IMR-90 (cell line): ENCODE measurements at regions not wholly inside any gene's neighbourhood (a gene's known extent, or its start where the extent isn't known, plus 50 kb on each side); places are given as distances from the start of the nearest gene placed in this dataset.

ENCODE experiments used
- ATAC-seq: fragments of 200-7000 bp; cut with Tn5 transposase; 2 replicates; pipeline ENCODE4 v1.9.1; 2020; ENCODE audit warnings: low read depth, mild to moderate bottlenecking, moderate library complexity
- BruUV-seq: library from RNA; stranded (reverse); fragments of 400-500 nt; replicated peaks from 2 replicates; lab custom pipeline; 2021; lab: Mats Ljungman, UMichigan
- CTCF ChIA-PET: fragments of 300-600 bp; formaldehyde crosslinking; extraction: SDS; loops from one replicate; lab custom pipeline; 2021; ENCODE audit warnings: antibody characterized with exemption; lab: Yijun Ruan, JAX
- POLR2A ChIA-PET: fragments of 300-600 bp; sonication (Branson Sonifier 250); formaldehyde crosslinking; loops from one replicate; lab custom pipeline; 2022; ENCODE audit warnings: antibody characterized with exemption; ENCODE audit not compliant: unreplicated experiment; lab: Charles Lee
- DNase-seq: peaks from one replicate; pipeline ENCODE4 v3.0.0; 2013
- H2AFZ ChIP-seq: replicated peaks from 2 replicates; pipeline ENCODE3; 2013; ENCODE audit warnings: low read length, mild to moderate bottlenecking; ENCODE audit not compliant: poor library complexity
- H2AK5ac ChIP-seq: 2 replicates; pipeline ENCODE4 v1.6.1; 2013; ENCODE audit warnings: low read depth, low read length, inconsistent platforms
- H2AK9ac ChIP-seq: replicated peaks from 2 replicates; pipeline ENCODE3; 2013; ENCODE audit warnings: mild to moderate bottlenecking, low read depth, low read length, moderate library complexity; ENCODE audit not compliant: poor library complexity
- H2BK120ac ChIP-seq: 2 replicates; pipeline ENCODE4 v1.6.1; 2013; ENCODE audit warnings: low read depth, low read length, inconsistent platforms
- H2BK15ac ChIP-seq: 3 replicates; pipeline ENCODE4 v1.6.1; 2013; ENCODE audit warnings: low read depth, low read length, inconsistent platforms
- H2BK20ac ChIP-seq: 2 replicates; pipeline ENCODE4 v1.6.1; 2013; ENCODE audit warnings: low read depth, mild to moderate bottlenecking, inconsistent platforms, low read length, moderate library complexity
- H2BK5ac ChIP-seq: 2 replicates; pipeline ENCODE4 v1.6.1; 2013; ENCODE audit warnings: mild to moderate bottlenecking, low read depth, low read length, inconsistent platforms; ENCODE audit not compliant: poor library complexity, severe bottlenecking
- H3K14ac ChIP-seq: replicated peaks from 2 replicates; pipeline ENCODE4 v1.6.1; 2013; ENCODE audit warnings: low read depth, low read length, inconsistent platforms
- H3K18ac ChIP-seq: 2 replicates; pipeline ENCODE4 v1.6.1; 2013; ENCODE audit warnings: low read depth, low read length, control low read depth
- H3K23ac ChIP-seq: 2 replicates; pipeline ENCODE4 v1.6.1; 2013; ENCODE audit warnings: low read depth, low read length, inconsistent platforms
- H3K27ac ChIP-seq: 2 replicates; pipeline ENCODE4 v1.5.1; 2013; ENCODE audit warnings: mild to moderate bottlenecking, control low read depth, low read length; ENCODE audit not compliant: insufficient read depth
- H3K27me3 ChIP-seq: 2 replicates; pipeline ENCODE4 v1.6.1; 2013; ENCODE audit warnings: low read length; ENCODE audit not compliant: control insufficient read depth, insufficient read depth
- H3K36me3 ChIP-seq: 2 replicates; pipeline ENCODE4 v1.6.1; 2013; ENCODE audit warnings: low read length, mixed read lengths; ENCODE audit not compliant: control insufficient read depth, insufficient read depth
- H3K4ac ChIP-seq: 2 replicates; pipeline ENCODE4 v1.6.1; 2013; ENCODE audit warnings: low read depth, low read length, inconsistent platforms
- H3K4me1 ChIP-seq: 2 replicates; pipeline ENCODE4 v1.6.1; 2013; ENCODE audit warnings: low read length, mixed read lengths; ENCODE audit not compliant: control insufficient read depth, insufficient read depth
- H3K4me2 ChIP-seq: 2 replicates; pipeline ENCODE4 v1.6.1; 2013; ENCODE audit warnings: low read depth, mild to moderate bottlenecking, control low read depth, low read length, moderate library complexity
- H3K4me3 ChIP-seq: 2 replicates; pipeline ENCODE4 v1.5.1; 2013; ENCODE audit warnings: low read depth, mild to moderate bottlenecking, control low read depth, low read length, moderate library complexity; ENCODE audit not compliant: insufficient read depth
- H3K56ac ChIP-seq: 2 replicates; pipeline ENCODE4 v1.6.1; 2013; ENCODE audit warnings: low read length, inconsistent platforms; ENCODE audit not compliant: insufficient read depth; ENCODE audit errors: extremely low read depth
- H3K79me1 ChIP-seq, 2 experiments: 2 replicates each; pipeline ENCODE4 v1.6.1; 2013; ENCODE audit warnings: low read length in 2 of 2, inconsistent platforms in 1 of 2, low read depth in 1 of 2
- H3K9ac ChIP-seq: 2 replicates; pipeline ENCODE4 v1.6.1; 2013; ENCODE audit warnings: low read depth, low read length, control low read depth
- H3K9me1 ChIP-seq: 2 replicates; pipeline ENCODE4 v1.6.1; 2013; ENCODE audit warnings: low read length, inconsistent platforms; ENCODE audit not compliant: insufficient read depth
- H3K9me3 ChIP-seq: 2 replicates; pipeline ENCODE4 v1.6.1; 2013; ENCODE audit warnings: low read length; ENCODE audit not compliant: control insufficient read depth, insufficient read depth
- H4K20me1 ChIP-seq: 2 replicates; pipeline ENCODE4 v1.6.1; 2013; ENCODE audit warnings: low read length, inconsistent platforms; ENCODE audit not compliant: insufficient read depth
- H4K5ac ChIP-seq: 2 replicates; pipeline ENCODE4 v1.6.1; 2013; ENCODE audit warnings: mild to moderate bottlenecking, low read depth, low read length, control low read depth
- H4K8ac ChIP-seq, 2 experiments: 2 replicates each; pipeline ENCODE4 v1.6.1; 2013; ENCODE audit warnings: low read depth in 2 of 2, low read length in 2 of 2, control low read depth in 1 of 2, inconsistent platforms in 1 of 2
- H4K91ac ChIP-seq: 2 replicates; pipeline ENCODE4 v1.6.1; 2013; ENCODE audit warnings: low read depth, low read length, inconsistent platforms; ENCODE audit not compliant: insufficient read depth
- BHLHE40 ChIP-seq: fragments of 150-350 bp; IDR thresholded peaks from 2 replicates; pipeline ENCODE4 v1.6.1; 2016; ENCODE audit warnings: mild to moderate bottlenecking, low read depth, low read length
- CEBPB ChIP-seq: IDR thresholded peaks from 2 replicates; pipeline ENCODE4 v1.6.1; 2012; ENCODE audit warnings: low read depth, low read length, improper control_type of control experiment
- CHD1 ChIP-seq: IDR thresholded peaks from 2 replicates; pipeline ENCODE4 v1.6.1; 2012; ENCODE audit warnings: low read depth, low read length, improper control_type of control experiment
- CTCF ChIP-seq: conservative IDR thresholded peaks from 2 replicates; pipeline ENCODE4 v1.5.1; 2012; ENCODE audit warnings: mild to moderate bottlenecking, low read depth, low read length, improper control_type of control experiment
- ELK1 ChIP-seq: fragments of 150-350 bp; IDR thresholded peaks from 2 replicates; pipeline ENCODE4 v1.6.1; 2016; ENCODE audit warnings: low read depth, mild to moderate bottlenecking, low read length, moderate library complexity, borderline replicate concordance
- FOS ChIP-seq: fragments of 150-350 bp; IDR thresholded peaks from 2 replicates; pipeline ENCODE4 v1.6.1; 2016; ENCODE audit warnings: low read depth, low read length
- MAFK ChIP-seq: IDR thresholded peaks from 2 replicates; pipeline ENCODE4 v1.6.1; 2012; ENCODE audit warnings: low read depth, low read length, improper control_type of control experiment
- MAZ ChIP-seq: IDR thresholded peaks from 2 replicates; pipeline ENCODE4 v1.6.1; 2012; ENCODE audit warnings: low read depth, mild to moderate bottlenecking, low read length, improper control_type of control experiment, moderate library complexity, borderline replicate concordance
- MXI1 ChIP-seq: IDR thresholded peaks from 2 replicates; pipeline ENCODE4 v1.6.1; 2012; ENCODE audit warnings: low read depth, mild to moderate bottlenecking, low read length, moderate library complexity, borderline replicate concordance
- NFE2L2 ChIP-seq: fragments of 150-350 bp; IDR thresholded peaks from 2 replicates; pipeline ENCODE4 v1.6.1; 2016; ENCODE audit warnings: low read depth, mild to moderate bottlenecking, low read length
- POLR2A ChIP-seq: IDR thresholded peaks from 2 replicates; pipeline ENCODE4 v1.6.1; 2012; ENCODE audit warnings: mild to moderate bottlenecking, low read depth, low read length
- RAD21 ChIP-seq: IDR thresholded peaks from 2 replicates; pipeline ENCODE4 v1.6.1; 2012; ENCODE audit warnings: low read length, improper control_type of control experiment
- RCOR1 ChIP-seq: IDR thresholded peaks from 2 replicates; pipeline ENCODE4 v1.6.1; 2012; ENCODE audit warnings: mild to moderate bottlenecking, low read length, improper control_type of control experiment; ENCODE audit not compliant: insufficient replicate concordance
- RFX5 ChIP-seq: IDR thresholded peaks from 2 replicates; pipeline ENCODE4 v1.8.0; 2012; ENCODE audit warnings: low read depth, mild to moderate bottlenecking, low read length, moderate library complexity
- SMC3 ChIP-seq: fragments of 150-350 bp; IDR thresholded peaks from 2 replicates; pipeline ENCODE4 v1.6.1; 2016; ENCODE audit warnings: low read depth, mild to moderate bottlenecking, antibody characterized with exemption, low read length, moderate library complexity
- WGBS, 2 experiments: methylation state at CpG; one replicate each; pipeline versions ENCODE4 v1.1.5 to v1.1.7; 2013; ENCODE audit warnings: missing lambda C conversion rate in 2 of 2; ENCODE audit not compliant: insufficient read length in 1 of 2; ENCODE audit errors: extremely low coverage in 2 of 2; 5-methylcytosine and 5-hydroxymethylcytosine counted together
- dilution Hi-C: fragments of 300-500 bp; cut with HindIII; formaldehyde crosslinking; loops from one replicate; pipeline ENCODE4 v1.14.3; 2018; ENCODE audit warnings: low sequenced_read_pairs; ENCODE audit not compliant: unreplicated experiment
- in situ Hi-C: fragments of 300-500 bp; cut with MboI; formaldehyde crosslinking; loops from 3 replicates; pipeline ENCODE4 v1.14.3; 2019; ENCODE audit warnings: low sequenced_read_pairs, inconsistent platforms, mixed read lengths
- intact Hi-C: fragments of 100-400 bp; cut with micrococcal nuclease; formaldehyde crosslinking; loops from 2 replicates; pipeline ENCODE4 v1.10.0; 2022
- TF ChIP-seq, protein P1 (sequence below): fragments of 150-350 bp; IDR thresholded peaks from 2 replicates; pipeline ENCODE4 v1.6.1; 2017; ENCODE audit warnings: mild to moderate bottlenecking, antibody characterized with exemption, low read length, low read depth

DNA sequence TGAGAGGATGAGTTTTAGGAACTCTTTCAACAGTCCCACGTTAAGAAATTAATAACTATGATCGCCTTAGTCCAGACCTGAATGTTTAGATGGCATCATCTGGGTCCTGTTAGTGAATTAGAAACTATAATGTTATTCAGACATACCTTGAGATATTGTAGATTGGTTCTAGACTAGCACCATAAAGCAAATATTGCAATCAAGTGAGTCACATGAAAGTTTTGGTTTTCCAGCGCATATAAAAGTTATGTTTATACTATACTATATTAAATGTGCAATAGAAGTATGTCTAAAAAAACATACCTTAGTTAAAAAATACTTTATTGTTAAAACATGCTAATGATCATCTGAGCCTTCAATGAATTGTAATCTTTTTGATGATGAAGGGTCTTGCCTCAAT lies 106.6 kb upstream of the ATP2B1 start:
- no peak overlapping the region for H2BK15ac ChIP-seq
- H2AK5ac ChIP-seq, result no peak overlapping the region
- no peak overlapping the region for H2AK9ac ChIP-seq
- no peaks in the 10 kb centered on the region for H3K4me1 ChIP-seq
- no peak overlapping the region for H3K4me3 ChIP-seq
- no peak overlapping the region for H3K56ac ChIP-seq
- H3K79me1 ChIP-seq, result no peaks in the 10 kb centered on the region
- H3K18ac ChIP-seq, result no peak overlapping the region
- no peak overlapping the region for H3K14ac ChIP-seq
- DNase-seq (no peak), ATAC-seq (no peak)
- dilution Hi-C loops, result no loop called here
- ChIA-PET CTCF (no interaction called here), POLR2A (no interaction called here)
- no peak overlapping the region for H3K27ac ChIP-seq
- no peak overlapping the region for H3K9ac ChIP-seq
- no CpG with 5 or more reads among the region's 3 CpGs for WGBS, 2 experiments
- no peak overlapping the region for H3K4me2 ChIP-seq
- H2BK20ac ChIP-seq, result no peak overlapping the region
- no peak overlapping the region for H2BK5ac ChIP-seq
- H4K91ac ChIP-seq, result no peak overlapping the region
- H3K4ac ChIP-seq, result no peak overlapping the region
- H4K20me1 ChIP-seq, result no peaks in the 10 kb centered on the region
- BruUV-seq, result no TSS peak
- H2BK120ac ChIP-seq, result no peak overlapping the region
- H3K36me3 ChIP-seq, result no peaks in the 10 kb centered on the region
- in situ Hi-C loops, result no loop called here
- H3K23ac ChIP-seq, result no peak overlapping the region
- intact Hi-C loops, result no loop called here
- no peak for TF ChIP-seq BHLHE40
- no peak for TF ChIP-seq FOS
- TF ChIP-seq CHD1, result no peak
- TF ChIP-seq ELK1, result no peak
- no peak for TF ChIP-seq MXI1
- no peak for TF ChIP-seq RFX5
- TF ChIP-seq SMC3, result no peak
- TF ChIP-seq NFE2L2, result no peak
- TF ChIP-seq MAFK, result no peak
- TF ChIP-seq RAD21, result no peak
- TF ChIP-seq RCOR1, result no peak
- no peak for TF ChIP-seq CTCF
- TF ChIP-seq POLR2A, result no peak
- no peak for TF ChIP-seq CEBPB
- TF ChIP-seq, protein P1, sequence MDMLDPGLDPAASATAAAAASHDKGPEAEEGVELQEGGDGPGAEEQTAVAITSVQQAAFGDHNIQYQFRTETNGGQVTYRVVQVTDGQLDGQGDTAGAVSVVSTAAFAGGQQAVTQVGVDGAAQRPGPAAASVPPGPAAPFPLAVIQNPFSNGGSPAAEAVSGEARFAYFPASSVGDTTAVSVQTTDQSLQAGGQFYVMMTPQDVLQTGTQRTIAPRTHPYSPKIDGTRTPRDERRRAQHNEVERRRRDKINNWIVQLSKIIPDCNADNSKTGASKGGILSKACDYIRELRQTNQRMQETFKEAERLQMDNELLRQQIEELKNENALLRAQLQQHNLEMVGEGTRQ, result no peak
- TF ChIP-seq MAZ, result no peak
- H2AFZ ChIP-seq, result no peak overlapping the region
- H4K5ac ChIP-seq, result no peak overlapping the region
- no peak overlapping the region for H4K8ac ChIP-seq
- no peaks in the 10 kb centered on the region for H3K9me1 ChIP-seq
- H3K9me3 ChIP-seq, result no peaks in the 10 kb centered on the region
- no peaks in the 10 kb centered on the region for H3K27me3 ChIP-seq
